ENCODE measurements at regions not wholly inside any gene's neighbourhood (a gene's known extent, or its start where the extent isn't known, plus 50 kb on each side); places are given as distances from the start of the nearest gene placed in this dataset.

DNA sequence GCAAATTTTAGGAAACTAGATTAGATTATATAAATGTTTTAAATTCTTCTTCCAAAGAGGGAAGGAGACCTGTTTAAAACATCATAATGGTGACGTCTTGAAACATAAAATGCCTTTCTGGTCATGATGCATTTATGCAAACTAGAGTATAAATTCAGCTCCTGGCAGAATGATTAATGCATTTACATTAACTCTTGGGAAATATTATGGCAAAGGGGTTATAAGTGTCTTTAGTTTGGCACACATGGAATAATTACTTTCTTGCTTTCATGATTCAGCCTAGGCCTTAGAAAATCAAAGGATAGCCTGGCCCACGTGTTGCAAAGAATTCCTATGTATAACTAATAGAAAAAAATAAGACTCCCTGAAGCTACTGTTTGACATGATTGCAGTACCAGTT lies 639.2 kb downstream of the RFPL4B start:
- TF ChIP-seq EZH2 (IDR thresholded peaks at IDR 0.05) (no peak), FOXP2 (optimal IDR thresholded peaks at IDR 0.05; ENCODE audit: control extremely low read depth, extremely low read length, insufficient read depth) (no peak), POLR2AphosphoS5 (IDR thresholded peaks at IDR 0.05; ENCODE audit: borderline replicate concordance, low read depth, low read length) (no peak)

Data from SK-N-MC (cell line).